Erythroblast (primary cell): ENCODE measurements at regions not wholly inside any gene's neighbourhood (a gene's known extent, or its start where the extent isn't known, plus 50 kb on each side); places are given as distances from the start of the nearest gene placed in this dataset.

ENCODE experiments used
- GATA1 ChIP-seq: IDR thresholded peaks from 2 replicates; pipeline ENCODE4 v1.6.1; 2011; ENCODE audit warnings: low read depth, mild to moderate bottlenecking, control low read depth, low read length, moderate library complexity
- POLR2A ChIP-seq: IDR thresholded peaks from 2 replicates; pipeline ENCODE4 v1.6.1; 2011; ENCODE audit warnings: mild to moderate bottlenecking, low read length

DNA sequence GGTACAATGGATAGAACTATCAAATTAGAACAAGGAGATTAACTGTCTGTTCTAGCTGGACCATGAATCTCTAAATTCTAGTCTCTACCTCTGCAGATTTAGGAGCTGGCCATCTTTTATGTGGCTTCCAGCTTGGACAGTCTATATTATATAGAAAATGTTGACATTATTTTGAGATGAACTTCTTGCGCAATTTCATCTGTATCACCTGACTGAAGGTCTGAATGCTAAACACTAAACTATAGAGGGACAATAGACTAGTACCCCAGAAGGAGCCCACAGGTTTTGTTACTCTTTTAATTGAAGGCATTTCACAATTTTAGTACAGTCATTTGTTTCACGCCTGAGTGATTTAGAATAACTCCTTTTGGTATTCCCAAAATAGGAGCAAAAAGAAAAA lies 222.4 kb upstream of the ANKRD30A start:
- TF ChIP-seq POLR2A (no peak), GATA1 (no peak)
